Activated naive CD8-positive, alpha-beta T cell treated with anti-CD3 and anti-CD28 coated beads for 36 hours (primary cell): ENCODE measurements at regions not wholly inside any gene's neighbourhood (a gene's known extent, or its start where the extent isn't known, plus 50 kb on each side); places are given as distances from the start of the nearest gene placed in this dataset.

Source experiments
- DNase-seq: peaks from one replicate; pipeline ENCODE4 v3.0.0; 2021
- H3K27ac Mint-ChIP-seq: one replicate; pipeline ENCODE4 v1.8.0; 2022; ENCODE audit warnings: mild to moderate bottlenecking, moderate library complexity, mixed read lengths
- H3K27me3 Mint-ChIP-seq: one replicate; pipeline ENCODE4 v1.8.0; 2022; ENCODE audit warnings: mild to moderate bottlenecking, mixed read lengths
- H3K36me3 Mint-ChIP-seq: one replicate; pipeline ENCODE4 v1.8.0; 2021; ENCODE audit warnings: mild to moderate bottlenecking, mixed read lengths
- H3K4me1 Mint-ChIP-seq: one replicate; pipeline ENCODE4 v1.8.0; 2021; ENCODE audit warnings: mixed read lengths
- H3K4me3 Mint-ChIP-seq: one replicate; pipeline ENCODE4 v1.8.0; 2022; ENCODE audit warnings: mild to moderate bottlenecking, moderate library complexity, mixed read lengths
- H3K9me3 Mint-ChIP-seq: one replicate; pipeline ENCODE4 v1.8.0; 2022; ENCODE audit warnings: mixed read lengths

- Mint-ChIP-seq H3K27me3 (no peaks in the 10 kb centered on the region), H3K4me3 (no peak overlapping the region), H3K4me1 (peaks cover 30% of the 10 kb centered on the region), H3K36me3 (no peaks in the 10 kb centered on the region), H3K27ac (no peak overlapping the region), H3K9me3 (no peaks in the 10 kb centered on the region)
- no peak for DNase-seq
Observed at GRCh38 chr17:17398188-17398942, 78.4 kb upstream of the MED9 start.

- no peaks in the 10 kb centered on the region for H3K9me3 Mint-ChIP-seq
- no peak overlapping the region for H3K27ac Mint-ChIP-seq
- DNase-seq, result no peak
- peaks cover 39% of the 10 kb centered on the region for H3K4me1 Mint-ChIP-seq
- no peak overlapping the region for H3K4me3 Mint-ChIP-seq
- no peaks in the 10 kb centered on the region for H3K36me3 Mint-ChIP-seq
- no peaks in the 10 kb centered on the region for H3K27me3 Mint-ChIP-seq
Observed at GRCh38 chr17:17398943-17399926, 77.6 kb upstream of the MED9 start.

- Mint-ChIP-seq H3K27me3 (no peaks in the 10 kb centered on the region), H3K4me1 (peaks cover 42% of the 10 kb centered on the region), H3K4me3 (no peak overlapping the region), H3K36me3 (no peaks in the 10 kb centered on the region), H3K9me3 (no peaks in the 10 kb centered on the region), H3K27ac (no peak overlapping the region)
- no peak for DNase-seq
Observed at GRCh38 chr17:17400070-17400469, 76.7 kb upstream of the MED9 start.

- Mint-ChIP-seq H3K27ac (no peak overlapping the region), H3K27me3 (no peaks in the 10 kb centered on the region), H3K4me3 (no peak overlapping the region), H3K4me1 (peaks cover 46% of the 10 kb centered on the region), H3K36me3 (no peaks in the 10 kb centered on the region), H3K9me3 (no peaks in the 10 kb centered on the region)
- DNase-seq, result no peak
Observed at GRCh38 chr17:17400566-17401184, 76.1 kb upstream of the MED9 start.

- no peaks in the 10 kb centered on the region for H3K9me3 Mint-ChIP-seq
- peak; percentile 11 for DNase-seq
- no peaks in the 10 kb centered on the region for H3K27me3 Mint-ChIP-seq
- peaks cover 52% of the 10 kb centered on the region for H3K4me1 Mint-ChIP-seq
- no peaks in the 10 kb centered on the region for H3K36me3 Mint-ChIP-seq
- no peak overlapping the region for H3K4me3 Mint-ChIP-seq
- no peak overlapping the region for H3K27ac Mint-ChIP-seq
Observed at GRCh38 chr17:17401271-17401781, 75.5 kb upstream of the MED9 start.

DNA sequence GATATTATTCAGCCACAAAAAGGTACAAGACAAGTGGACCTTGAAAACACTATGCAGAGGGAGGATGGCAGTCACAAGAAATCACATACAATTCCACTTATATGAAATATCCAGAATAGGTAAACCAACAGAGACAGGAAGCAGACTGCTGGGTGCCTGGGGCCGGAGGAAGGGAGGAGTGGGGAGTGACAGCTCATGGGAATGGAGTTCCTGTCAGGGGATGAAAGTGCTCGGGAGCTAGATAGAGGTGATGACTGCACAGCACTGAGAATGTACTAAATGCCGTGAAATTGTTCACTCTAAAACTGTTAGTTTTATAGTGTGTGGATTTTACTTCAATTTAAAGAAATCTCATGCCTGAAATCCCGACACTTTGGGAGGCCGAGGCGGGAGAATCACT is 74.2 kb upstream of the MED9 start:
- no peak for DNase-seq
- no peaks in the 10 kb centered on the region for H3K9me3 Mint-ChIP-seq
- no peak overlapping the region for H3K27ac Mint-ChIP-seq
- H3K4me1 Mint-ChIP-seq, result peaks cover 59% of the 10 kb centered on the region
- H3K36me3 Mint-ChIP-seq, result no peaks in the 10 kb centered on the region
- no peaks in the 10 kb centered on the region for H3K27me3 Mint-ChIP-seq
- no peak overlapping the region for H3K4me3 Mint-ChIP-seq

DNA sequence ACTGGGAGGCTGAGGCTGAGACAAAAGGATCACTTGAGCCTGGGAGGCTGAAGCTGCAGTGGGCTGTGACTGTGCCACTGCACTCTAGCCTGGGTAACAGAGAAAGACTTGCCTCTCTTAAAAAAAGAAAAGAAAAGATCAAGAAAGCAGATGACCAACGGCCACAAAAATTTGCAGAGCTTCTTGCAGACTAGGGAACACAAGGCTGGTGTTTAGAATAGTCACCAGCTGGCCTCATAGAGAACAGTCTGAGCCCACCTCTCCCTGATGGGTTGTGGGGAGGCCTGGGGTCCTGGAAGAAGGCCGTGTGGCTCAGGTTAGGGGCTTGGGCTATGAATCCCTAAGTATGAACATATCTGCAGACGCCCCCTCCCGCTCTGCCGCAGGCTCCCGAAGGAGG is 73.7 kb upstream of the MED9 start:
- no peaks in the 10 kb centered on the region for H3K9me3 Mint-ChIP-seq
- peaks cover 59% of the 10 kb centered on the region for H3K4me1 Mint-ChIP-seq
- no peak overlapping the region for H3K27ac Mint-ChIP-seq
- no peak overlapping the region for H3K4me3 Mint-ChIP-seq
- H3K27me3 Mint-ChIP-seq, result no peaks in the 10 kb centered on the region
- no peak for DNase-seq
- H3K36me3 Mint-ChIP-seq, result no peaks in the 10 kb centered on the region

DNA sequence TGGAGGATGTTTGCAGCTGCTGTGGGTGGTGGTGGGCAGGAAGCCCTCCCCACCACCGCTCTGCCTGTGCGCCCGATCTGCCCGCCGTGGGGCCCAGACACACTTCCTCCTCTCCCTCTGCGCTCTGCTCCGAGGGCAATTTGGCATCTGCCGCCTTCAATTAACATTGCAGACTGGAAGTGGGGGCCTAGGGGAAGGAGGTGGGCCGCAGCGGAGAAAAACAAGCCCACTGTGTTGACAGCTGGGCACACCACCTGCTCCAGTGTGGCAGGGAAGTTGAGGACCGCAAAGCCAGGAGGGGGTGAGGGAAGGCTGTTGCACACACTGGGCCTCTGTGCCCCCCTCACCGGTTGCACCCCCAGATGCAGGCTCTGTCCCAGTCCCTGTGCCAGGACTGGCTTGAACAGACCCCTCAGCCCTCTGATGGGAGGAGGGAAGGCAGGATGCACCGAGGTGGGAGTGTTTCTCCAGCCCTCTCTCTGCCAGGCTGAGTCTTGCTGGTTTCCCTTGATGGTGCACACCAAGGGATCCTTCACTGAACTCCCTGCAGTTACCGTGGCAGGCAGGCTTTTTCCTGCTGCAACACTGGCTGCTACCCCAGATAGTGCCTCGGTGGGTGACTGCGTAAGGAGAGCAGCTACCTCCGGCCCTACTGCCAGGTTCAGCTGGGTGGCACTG is 72.8 kb upstream of the MED9 start:
- H3K4me3 Mint-ChIP-seq, result no peak overlapping the region
- no peaks in the 10 kb centered on the region for H3K9me3 Mint-ChIP-seq
- H3K36me3 Mint-ChIP-seq, result no peaks in the 10 kb centered on the region
- peak; percentile 39 for DNase-seq
- H3K27ac Mint-ChIP-seq, result peak overlapping the region; percentile 75
- H3K27me3 Mint-ChIP-seq, result no peaks in the 10 kb centered on the region
- H3K4me1 Mint-ChIP-seq, result peaks cover 66% of the 10 kb centered on the region

- H3K4me3 Mint-ChIP-seq, result no peak overlapping the region
- DNase-seq, result no peak
- H3K4me1 Mint-ChIP-seq, result peaks cover 71% of the 10 kb centered on the region
- H3K36me3 Mint-ChIP-seq, result no peaks in the 10 kb centered on the region
- H3K27ac Mint-ChIP-seq, result no peak overlapping the region
- H3K9me3 Mint-ChIP-seq, result no peaks in the 10 kb centered on the region
- H3K27me3 Mint-ChIP-seq, result no peaks in the 10 kb centered on the region
Observed at GRCh38 chr17:17405673-17406072, 71.1 kb upstream of the MED9 start.

- Mint-ChIP-seq H3K27me3 (no peaks in the 10 kb centered on the region), H3K4me3 (no peak overlapping the region), H3K9me3 (no peaks in the 10 kb centered on the region), H3K27ac (no peak overlapping the region), H3K4me1 (peaks cover 67% of the 10 kb centered on the region), H3K36me3 (no peaks in the 10 kb centered on the region)
- DNase-seq, result no peak
Observed at GRCh38 chr17:17406225-17406624, 70.6 kb upstream of the MED9 start.

DNA sequence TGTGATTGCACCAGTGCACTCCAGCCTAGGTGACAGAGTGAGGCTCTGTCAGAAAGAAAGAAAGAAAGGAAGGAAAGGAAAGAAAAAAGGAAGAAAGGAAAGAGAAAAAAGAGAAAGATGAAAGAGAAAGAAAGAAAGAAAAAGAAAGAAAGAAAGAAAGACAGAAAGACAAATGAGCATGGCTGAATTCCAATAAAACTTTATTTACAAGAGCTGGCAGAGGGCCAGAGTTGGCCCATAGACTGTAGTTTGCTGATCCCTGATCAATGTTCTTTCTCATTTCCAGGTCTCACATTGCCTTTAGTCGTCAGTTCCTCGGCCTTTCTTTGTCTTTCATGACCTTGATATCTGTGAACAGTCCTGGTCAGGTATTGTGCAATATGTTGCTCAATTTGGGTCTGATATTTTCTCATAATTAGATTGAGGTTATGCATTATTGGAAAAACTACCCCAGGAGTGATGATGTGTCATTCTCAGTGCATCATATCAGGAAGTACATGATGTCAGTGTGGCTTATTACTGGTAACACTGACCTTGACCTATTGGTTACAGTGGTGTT is 68.5 kb upstream of the MED9 start:
- DNase-seq, result no peak
- Mint-ChIP-seq H3K4me3 (no peak overlapping the region), H3K27ac (peak overlapping the region; percentile 66), H3K9me3 (no peaks in the 10 kb centered on the region), H3K36me3 (no peaks in the 10 kb centered on the region), H3K27me3 (peaks cover 4% of the 10 kb centered on the region), H3K4me1 (peaks cover 59% of the 10 kb centered on the region)

- no peaks in the 10 kb centered on the region for H3K9me3 Mint-ChIP-seq
- H3K27ac Mint-ChIP-seq, result no peak overlapping the region
- no peak overlapping the region for H3K4me3 Mint-ChIP-seq
- H3K36me3 Mint-ChIP-seq, result no peaks in the 10 kb centered on the region
- peaks cover 4% of the 10 kb centered on the region for H3K27me3 Mint-ChIP-seq
- peaks cover 42% of the 10 kb centered on the region for H3K4me1 Mint-ChIP-seq
- DNase-seq, result no peak
Observed at GRCh38 chr17:17410357-17410756, 66.4 kb upstream of the MED9 start.

- peaks cover 40% of the 10 kb centered on the region for H3K4me1 Mint-ChIP-seq
- H3K9me3 Mint-ChIP-seq, result no peaks in the 10 kb centered on the region
- peaks cover 4% of the 10 kb centered on the region for H3K27me3 Mint-ChIP-seq
- DNase-seq, result no peak
- no peak overlapping the region for H3K4me3 Mint-ChIP-seq
- H3K36me3 Mint-ChIP-seq, result no peaks in the 10 kb centered on the region
- no peak overlapping the region for H3K27ac Mint-ChIP-seq
Observed at GRCh38 chr17:17411692-17412091, 65.1 kb upstream of the MED9 start.

DNA sequence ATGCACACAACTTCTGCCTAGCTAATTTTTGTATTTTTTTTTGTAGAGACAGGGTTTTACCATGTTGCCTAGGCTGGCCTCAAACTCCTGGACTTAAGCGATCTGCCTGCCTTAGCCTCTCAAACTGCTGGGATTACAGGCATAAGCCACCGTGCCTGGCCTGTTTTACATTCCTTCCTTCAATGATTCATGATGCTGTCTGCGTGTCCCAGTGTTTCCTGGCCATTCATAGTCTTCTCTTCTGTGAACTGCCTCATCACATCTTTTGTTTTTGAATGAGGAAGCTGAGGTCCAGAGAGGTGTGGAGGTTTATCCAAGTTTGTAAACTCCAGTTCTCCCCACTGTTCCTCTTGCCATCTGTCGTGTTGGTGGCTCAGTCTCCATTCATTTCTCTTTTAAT is 64.5 kb upstream of the MED9 start:
- H3K27ac Mint-ChIP-seq, result no peak overlapping the region
- H3K4me1 Mint-ChIP-seq, result peaks cover 40% of the 10 kb centered on the region
- no peak for DNase-seq
- peaks cover 4% of the 10 kb centered on the region for H3K27me3 Mint-ChIP-seq
- no peaks in the 10 kb centered on the region for H3K36me3 Mint-ChIP-seq
- H3K9me3 Mint-ChIP-seq, result no peaks in the 10 kb centered on the region
- no peak overlapping the region for H3K4me3 Mint-ChIP-seq
